ENCODE measurements at regions not wholly inside any gene's neighbourhood (a gene's known extent, or its start where the extent isn't known, plus 50 kb on each side); places are given as distances from the start of the nearest gene placed in this dataset.

DNA sequence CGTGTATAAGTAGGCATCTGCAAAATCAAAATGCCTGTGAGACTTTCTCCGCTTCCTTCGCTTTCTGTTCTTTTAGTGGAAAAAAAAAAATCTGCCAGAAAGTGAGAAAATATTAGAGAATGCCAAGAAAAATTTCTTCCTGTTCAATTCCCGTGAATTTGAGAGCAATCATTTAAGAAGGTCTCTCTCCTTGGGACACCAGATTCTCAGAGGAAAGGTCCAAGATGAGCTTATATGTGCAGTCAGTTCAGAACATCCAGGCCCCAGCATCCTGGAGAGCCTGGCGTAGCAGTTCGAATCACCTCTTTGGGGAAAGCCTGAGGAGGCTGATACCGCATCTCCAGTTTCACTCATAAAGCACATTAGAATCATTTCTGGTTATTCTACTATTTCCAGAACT lies 912.8 kb downstream of the GALC start:
- DNase-seq = no peak

DNA sequence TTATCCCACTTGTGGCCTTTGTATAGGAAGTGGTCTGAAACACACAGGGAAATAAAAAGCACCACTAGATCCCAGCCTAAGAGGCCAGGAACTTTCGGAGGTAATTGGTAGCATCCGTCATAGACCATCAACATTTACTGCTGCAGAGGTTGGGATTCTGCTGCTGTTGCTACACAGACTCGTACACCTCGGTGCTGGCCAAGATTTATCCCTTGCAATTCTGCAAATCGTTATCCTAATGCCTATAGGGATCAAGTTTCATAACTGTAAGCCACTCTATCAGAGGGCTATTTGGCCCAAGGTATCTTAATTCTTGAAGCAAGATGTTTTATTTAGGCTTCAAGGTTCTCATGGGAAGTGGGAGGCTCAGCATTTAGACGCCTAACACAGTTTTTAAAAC lies 913.6 kb downstream of the GALC start:
- DNase-seq = no peak

DNA sequence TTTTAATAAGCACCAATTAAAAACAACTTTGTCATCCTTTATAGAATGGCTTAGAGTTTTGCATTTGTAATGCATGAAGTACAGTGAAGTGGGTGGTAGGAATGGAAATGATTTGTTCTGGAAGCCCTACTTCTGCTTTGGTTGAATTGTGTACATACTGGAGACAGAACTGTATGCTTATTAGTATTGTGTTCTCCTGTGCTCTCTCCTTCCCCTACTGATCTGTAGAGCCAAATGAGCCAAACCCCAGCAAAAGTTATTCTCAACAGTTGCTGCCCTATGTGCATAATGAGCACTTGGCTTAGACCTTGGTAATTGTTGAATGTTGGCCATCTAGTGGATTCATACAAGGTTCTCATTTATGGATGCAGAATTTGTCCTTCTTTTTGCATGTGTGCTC lies 916.1 kb downstream of the GALC start:
- no peak for DNase-seq

DNA sequence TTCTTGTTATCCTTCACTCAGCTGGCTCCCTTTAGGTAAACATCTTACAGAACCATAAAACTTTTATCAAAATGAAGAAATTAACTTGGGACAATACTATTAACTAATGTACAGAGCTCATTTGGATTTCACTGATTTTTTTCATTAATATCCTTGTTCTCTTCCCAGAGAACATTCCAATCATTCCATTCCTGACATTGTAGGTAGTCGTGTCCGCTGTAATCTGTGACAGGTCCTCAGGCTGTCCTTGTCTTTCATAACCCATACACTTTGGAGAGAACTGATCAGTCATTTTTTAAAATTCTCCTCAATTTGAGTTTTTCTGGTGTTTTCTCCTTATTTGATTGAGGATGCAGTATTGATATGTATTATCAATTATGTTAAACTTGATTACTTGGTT lies 916.8 kb downstream of the GALC start:
- no peak for DNase-seq

DNA sequence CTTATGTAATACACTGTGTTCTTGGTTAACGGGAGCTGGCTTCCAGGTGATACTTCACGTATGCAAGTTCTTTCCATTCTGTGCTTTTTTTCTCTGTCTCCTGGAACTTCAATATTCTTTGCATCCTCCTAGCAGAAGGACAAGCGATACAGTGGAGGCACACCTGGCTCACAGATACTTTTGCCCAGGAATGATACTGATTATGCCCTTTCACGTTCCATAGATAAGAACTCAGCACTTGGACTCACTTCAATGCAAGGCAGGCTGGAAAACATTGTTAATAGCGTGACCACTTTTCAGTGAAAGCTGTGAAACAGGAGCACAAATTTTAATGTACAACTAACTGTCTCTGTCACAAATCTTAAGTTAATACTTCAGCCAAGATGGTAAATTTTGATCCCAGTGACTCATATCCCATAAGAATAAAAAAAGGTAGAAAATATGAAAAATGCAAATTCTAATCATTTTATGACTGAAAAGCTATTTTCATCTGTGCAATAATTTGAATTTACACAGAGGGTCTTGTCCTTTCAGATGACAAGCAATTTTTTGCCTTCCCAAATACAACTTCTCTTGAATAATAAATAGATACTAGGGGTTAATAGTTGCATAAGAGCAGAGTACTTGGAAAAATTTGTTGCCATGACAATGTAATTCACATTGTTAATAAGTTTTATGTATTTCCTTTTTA lies 919.0 kb downstream of the GALC start:
- DNase-seq = no peak

DNA sequence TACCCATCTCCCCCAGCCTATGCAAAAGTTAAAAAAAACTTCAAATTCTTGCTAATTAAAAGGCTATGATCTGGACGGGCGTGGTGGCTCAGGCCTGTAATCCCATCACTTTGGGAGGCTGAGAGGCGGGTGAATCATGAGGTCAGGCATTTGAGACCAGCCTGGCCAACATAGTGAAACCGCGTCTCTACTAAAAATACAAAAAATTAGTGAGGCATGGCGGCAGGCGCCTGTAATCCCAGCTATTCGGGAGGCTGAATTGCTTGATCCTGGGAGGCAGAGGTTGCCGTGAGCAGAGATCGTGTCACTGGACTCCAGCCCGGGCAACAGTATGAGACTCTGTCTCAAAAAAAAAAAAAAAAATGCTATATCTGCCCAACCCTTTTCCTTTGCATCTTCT lies 925.4 kb downstream of the GALC start:
- DNase-seq = no peak

DNA sequence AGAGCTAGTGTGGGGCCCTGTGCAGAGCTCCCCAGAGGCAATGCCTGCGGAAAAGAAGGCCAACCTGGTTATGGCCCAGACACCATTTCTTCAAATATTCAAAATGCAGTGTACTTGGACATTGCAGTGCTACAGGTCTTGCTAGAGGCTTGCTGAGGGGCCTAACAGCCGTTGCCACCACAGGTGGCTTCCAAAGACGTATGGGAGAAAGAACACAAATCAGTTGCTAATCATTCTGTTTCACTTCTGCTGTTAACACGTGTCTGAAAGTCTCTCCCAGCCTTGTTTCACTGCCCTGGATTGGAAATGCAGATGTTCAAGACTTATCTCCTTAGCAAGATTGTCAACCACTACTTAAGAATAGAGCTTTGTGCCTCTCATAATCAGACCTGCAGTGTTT lies 925.9 kb downstream of the GALC start:
- DNase-seq = no peak

DNA sequence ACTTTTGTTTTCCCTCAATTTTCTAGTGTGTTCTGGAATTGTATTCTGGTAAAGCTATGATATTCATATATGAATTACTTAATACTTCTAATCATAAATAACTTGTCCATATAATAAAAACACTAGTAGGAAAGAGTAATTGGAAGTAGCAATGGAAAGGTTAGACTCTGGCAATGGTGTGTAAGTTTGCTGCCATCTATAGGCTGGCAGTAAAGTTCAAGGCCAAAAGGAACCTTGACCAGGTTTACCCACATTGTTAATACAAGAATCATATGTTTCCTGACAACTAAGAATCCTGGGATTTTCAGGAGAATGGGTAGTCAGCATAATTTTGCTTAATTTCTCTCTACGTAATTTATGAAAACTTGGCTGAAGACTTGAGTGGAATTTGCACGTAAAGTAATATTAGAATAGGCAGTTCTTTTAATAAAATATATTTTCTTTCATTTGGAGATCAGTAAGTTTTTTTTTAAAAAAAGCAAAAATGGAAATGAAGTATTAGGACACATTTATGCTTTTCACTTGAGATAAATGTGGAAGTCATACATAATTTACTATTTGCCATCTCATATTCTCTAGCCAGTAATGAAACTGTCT lies 926.7 kb downstream of the GALC start:
- no peak for DNase-seq

DNA sequence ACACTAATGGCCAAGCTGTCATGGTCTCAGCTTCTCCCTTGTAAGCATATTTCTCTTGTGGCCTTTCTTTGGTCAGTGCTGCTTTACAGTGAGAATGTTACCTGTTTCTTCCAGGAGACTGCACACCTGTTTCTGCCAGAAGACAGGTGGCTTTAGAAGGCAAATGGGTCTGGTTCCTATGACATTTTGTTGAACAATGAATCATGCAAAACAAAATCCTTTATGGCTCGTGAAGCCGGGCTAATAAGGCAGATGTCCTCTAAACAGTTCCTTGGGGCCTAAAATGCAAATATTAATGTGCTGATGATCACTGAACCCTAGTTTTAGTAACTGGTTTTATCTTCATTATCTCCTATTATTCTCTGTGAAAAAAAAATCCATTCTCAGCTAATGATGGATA lies 927.6 kb downstream of the GALC start:
- no peak for DNase-seq

DNA sequence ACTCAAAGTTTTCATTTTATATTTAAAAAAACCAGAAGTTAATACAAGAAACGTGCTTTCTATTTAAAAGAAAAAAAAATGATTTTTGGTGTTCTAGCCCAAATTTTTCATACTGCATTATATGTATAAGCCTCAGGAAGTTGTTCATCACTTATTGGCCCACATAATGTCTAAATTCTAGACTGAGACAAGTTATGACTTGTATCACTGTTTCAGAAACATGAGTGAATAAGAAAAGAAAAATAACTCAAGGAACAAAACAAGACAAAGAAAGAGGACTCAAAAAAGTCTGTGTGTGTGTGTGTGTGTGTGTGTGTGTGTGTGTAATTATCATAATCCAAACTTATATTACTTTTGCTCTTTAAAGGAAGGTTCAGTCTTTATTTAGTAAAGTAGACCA lies 929.8 kb downstream of the GALC start:
- no peak for DNase-seq

DNA sequence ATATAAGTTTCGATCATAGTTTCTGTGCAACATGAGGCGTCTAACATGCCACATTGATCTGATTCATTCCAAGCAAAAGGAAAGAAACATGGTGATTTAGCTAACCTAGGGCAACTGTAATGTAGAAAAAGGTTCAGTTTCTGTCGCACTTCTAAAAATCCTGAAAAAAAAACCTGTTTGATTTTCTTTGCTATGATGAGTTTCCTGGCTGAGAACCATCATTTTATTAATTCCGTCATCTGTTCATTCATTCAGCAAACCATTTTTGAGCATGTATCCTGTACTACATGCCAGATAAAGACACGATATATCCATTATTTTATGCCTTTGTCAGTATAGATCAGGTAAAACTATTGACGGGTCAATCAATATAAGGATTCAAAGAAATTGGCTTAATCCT lies 932.6 kb downstream of the GALC start:
- DNase-seq = no peak

DNA sequence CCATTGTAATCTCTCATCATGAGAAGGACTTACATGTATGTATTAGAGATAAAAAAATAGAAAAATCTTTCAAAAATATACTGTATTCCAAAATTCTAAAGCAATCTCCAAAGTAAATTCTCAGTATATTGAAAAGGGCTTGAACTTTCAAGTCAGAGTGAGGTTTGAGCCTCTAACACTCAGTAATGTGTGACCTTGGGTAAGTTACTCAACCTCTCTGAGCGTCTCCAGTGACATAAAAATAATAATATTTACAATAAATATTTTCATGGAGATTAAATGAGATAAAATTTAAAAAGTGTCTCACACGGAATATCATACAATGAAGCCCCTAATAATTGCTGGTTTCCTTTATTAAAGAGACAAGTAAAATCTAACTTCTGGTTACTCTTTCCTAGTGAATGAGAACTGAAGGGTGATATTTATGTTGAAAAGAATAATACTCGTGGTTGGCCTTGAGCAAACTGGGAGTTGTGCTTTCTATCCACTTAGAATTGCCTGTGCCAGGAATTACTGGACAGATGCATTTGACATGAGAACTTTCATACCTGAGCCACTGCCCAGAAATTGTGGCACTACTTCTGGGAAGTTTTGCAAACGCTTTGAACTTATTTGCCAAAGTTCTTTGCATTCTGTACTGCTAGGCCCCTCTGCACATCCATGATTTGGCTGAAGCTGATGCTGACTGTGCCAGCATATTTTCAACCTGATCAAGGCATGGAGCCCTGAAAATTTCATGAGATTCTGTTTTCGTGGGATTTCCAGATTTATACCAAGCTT lies 933.7 kb downstream of the GALC start:
- DNase-seq = no peak

DNA sequence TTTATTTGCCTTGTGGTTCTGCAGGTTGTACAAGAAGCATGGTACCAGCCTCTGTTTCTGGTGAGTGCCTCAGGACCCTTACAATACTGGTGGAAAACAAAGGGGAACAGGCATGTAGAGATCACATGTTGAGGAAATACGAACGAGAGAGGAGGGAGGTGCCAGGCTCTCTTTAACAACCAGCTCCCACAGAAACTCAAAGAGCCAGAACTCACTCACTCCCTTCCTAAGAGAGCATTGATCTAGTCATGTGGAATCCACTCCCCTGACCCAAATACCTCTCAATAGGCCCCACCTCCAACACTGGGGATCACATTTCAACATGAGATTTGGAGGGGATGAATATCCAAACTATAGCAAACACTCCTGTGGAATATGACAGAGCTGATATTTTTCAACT lies 938.0 kb downstream of the GALC start:
- DNase-seq = no peak

DNA sequence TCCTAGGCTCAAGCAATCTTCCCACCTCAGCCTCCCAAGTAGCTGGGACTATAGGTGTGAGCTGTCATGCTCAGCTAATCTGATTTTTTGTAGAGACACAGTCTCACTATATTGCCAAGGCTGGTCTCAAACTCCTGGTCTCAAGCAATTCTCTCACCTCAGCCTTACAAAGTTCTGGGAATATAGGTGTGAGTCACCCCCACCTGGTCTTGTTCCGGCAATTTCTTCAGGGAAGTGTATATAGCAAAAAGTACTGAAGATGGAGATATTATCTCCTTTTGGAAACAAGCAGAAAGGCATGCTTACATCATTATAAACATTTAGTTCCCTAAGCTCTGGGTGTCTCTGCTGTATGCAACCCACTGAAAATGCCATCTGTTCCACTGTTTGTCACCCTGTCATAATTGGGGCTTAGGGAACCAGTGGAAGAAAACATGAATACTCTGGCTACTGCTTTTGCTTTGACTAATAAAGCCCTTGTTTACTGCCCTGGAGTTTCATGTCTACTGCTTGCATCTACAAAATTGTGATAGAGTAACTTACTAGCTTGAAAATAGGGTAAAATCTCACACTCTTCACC lies 940.2 kb downstream of the GALC start:
- no peak for DNase-seq

DNA sequence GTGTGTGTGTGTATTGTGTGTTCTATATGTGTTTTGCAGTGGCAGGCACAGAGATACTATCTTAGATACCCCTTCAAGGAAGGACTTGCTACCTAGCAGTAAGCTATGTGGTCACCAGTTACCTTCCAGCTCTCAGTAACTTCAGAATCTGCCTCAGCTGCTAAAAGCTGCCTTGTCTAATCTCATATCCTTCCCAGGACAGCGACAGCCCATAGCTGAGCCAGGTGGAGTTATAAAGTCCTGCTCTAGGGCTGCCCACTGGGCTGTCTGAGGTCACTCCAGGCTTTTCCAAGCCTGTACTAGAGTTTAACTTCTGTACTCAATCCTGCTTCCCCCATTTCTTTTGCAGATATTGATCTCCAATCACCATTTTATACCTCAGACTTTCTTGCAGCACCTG lies 942.6 kb downstream of the GALC start:
- no peak for DNase-seq

DNA sequence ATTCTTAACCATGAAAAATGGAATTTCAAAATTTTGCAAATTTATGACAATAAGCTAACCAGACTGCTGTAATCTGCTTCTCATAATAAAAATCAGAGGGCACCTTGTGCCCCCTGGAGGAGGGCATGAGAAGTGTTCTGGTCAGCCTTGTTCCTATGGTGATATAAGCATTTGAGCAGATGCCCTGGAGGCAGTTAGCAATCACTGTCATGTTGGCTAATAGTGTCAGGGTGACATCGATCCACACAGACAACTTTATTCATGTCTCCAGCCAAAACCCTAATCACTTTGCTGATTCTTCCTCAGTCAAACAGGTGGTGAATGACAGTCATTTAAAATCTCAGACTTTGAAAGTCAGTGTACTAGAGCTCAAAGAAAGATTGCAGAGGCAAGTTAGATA lies 943.0 kb downstream of the GALC start:
- DNase-seq = no peak

DNA sequence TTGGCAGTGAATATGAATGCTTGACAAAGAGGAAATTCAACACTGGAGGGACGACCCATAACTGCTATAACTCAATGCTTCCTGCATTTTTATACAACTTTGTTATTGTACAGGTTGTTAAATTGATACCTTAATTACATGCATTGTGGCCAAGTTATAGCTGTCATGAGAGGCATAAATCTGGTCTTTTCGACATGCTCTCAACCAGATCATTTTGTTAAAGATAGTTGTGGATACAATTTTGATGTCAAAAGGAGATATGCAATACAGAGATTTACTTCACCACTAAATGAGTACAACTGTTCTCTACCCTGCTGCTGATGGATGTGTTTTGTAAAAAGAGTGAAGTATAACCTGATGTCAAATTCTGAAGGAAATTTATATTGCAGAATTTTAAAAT lies 946.0 kb downstream of the GALC start:
- no peak for DNase-seq

DNA sequence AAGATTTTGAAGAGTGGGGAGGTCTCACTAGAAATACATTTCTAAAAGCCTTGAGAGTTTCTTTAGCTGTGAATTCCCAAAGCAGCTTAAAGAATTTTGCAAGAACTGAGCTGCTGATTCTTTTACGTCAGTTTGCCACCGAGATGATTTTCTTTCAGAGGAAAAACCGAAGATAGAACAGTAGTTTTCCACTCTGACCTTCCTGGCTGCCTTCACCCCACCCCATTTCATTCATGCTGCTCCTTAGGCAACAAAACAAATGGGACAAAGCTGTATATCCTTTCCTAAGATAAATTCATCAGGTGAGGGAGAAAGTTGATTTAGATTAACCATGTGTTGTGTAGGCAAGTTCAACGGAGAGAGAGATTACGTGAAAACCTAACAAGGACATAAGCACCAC lies 947.0 kb downstream of the GALC start:
- no peak for DNase-seq

DNA sequence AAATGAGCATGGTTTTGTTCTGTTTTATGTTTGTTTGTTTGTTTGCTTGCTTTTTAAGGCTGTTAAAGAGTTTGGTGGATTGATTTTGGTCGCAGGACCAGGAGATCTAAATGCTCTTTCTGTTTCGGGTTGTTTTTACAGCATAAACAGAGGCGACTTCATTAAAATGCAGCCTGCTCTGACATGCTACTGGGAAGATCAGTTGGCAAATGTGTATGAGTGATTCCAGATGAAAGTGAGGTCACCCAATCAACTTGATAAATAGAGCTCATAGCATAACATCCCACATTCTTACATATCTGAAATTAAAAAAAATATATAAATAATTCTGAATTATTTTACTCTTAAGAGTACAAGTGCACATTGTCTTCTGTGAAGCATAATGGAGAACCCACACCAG lies 947.7 kb downstream of the GALC start:
- DNase-seq = no peak

DNA sequence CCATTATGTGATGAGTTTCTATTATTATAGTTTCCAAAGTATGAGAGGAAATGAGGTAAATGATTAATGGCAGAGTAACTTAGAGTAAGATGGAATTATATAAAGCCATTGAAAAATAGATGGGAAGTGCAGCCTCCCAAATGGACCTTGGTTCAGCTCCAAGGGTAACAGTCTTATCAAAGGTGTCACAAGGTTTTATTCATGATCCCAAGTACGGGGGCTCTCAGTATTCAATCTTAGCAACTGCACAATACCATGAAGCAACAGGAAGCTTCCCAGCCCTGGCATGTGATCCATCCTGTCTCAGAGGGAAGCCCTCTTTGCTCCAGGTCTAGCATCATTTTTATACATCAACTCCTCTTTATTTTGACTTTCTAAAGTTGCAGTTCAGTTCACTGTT lies 948.2 kb downstream of the GALC start:
- DNase-seq = no peak

DNA sequence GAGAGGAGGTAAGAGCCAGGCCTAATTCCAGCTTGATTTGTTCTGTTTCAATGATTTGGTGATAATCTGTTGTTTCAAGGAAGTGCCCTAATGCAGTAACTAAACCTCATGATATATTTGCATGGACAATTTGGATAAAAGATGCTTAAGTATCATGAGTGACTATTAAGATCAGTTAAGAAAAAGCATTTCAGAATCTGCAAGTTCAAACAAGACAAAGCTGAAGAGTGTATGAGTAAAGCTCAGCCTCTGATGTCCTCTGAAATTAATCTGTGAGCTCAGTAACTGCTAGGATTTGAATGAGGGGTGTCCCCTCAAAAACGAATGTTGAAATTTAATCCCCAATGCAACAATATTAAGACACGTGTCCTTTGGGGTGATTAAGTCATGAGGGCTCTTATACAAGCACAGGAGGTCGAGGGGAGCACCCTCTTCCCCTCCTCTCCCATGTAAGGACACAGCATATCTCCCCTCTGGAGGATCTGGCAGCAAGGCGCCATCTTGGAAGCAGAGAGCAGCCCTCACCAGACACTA lies 949.2 kb downstream of the GALC start:
- DNase-seq = no peak

DNA sequence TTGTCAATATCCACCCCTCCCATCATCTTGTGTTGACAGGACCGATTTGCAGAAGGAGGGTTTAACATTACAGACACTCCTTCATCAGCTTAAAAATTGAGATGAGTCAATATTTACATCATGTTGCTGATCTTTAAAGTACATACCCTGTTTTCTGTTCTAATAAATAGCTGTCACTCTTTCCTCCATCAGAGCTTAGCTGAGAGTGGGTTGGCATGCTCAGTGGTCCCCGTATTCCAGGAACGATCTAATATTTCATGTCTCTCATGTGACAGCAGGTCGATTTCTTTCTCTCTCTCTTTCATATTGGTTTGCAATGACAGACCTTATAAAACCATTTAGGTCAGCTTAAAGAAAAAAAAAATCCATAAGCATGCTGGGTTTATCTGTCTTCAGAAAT lies 950.6 kb downstream of the GALC start:
- DNase-seq = no peak

DNA sequence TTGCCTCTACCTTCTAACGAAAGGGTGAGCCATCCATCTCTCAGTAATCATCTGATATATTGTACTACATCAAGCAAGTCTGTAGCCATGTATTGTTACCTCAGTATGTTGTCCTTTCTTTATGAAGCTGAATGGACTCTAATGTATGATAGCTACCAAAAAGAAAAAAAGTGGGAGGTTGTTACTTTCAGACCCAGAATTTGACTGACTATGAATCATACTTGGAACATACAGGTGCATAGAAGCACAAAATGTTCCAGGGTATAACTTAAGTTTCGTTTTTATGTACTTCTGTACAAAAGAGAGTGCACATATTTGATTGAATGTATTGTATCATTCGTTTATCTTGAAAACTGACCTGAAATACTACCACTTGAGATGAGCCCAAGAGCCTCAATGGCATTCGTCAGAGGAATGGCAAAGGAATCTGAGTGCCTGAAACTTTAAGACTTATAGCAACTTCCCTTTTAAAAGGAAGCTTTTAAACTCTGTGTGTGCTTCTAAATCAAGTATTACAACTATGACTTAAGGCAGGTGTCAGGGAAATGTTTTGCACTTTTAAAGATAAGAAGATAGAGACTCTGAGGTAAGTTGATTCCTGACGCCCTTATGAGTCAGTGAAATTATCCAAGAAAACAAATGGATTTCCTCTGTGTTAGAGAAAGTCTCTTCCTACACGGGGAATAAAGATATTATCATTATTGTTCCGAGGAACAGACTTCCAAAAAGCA lies 951.5 kb downstream of the GALC start:
- DNase-seq = no peak

Measured in activated naive CD4-positive, alpha-beta T cell treated with anti-CD3 and anti-CD28 coated beads, Interleukin-2, amount 50 U/mL, for 16 hours (primary cell).